ENCODE measurements at regions not wholly inside any gene's neighbourhood (a gene's known extent, or its start where the extent isn't known, plus 50 kb on each side); places are given as distances from the start of the nearest gene placed in this dataset.

- DNase-seq (ENCODE audit: low read depth): no peak
These were observed 758.5 kb upstream of the RBFOX1 start for GRCh38 chr16:6574146-6574545.

- DNase-seq (ENCODE audit: low read depth): no peak
These were observed 759.1 kb upstream of the RBFOX1 start for GRCh38 chr16:6573577-6573976.

GRCh38 chr16:6571044-6571443, 761.6 kb upstream of the RBFOX1 start:
- no peak for DNase-seq (ENCODE audit: low read depth)

- no peak for DNase-seq (ENCODE audit: low read depth)
These were observed 762.1 kb upstream of the RBFOX1 start for GRCh38 chr16:6570530-6570929.

- DNase-seq (ENCODE audit: low read depth): no peak
These were observed 769.7 kb upstream of the RBFOX1 start for GRCh38 chr16:6562986-6563385.

GRCh38 chr16:6560306-6561100, 772.1 kb upstream of the RBFOX1 start:
- no peak for DNase-seq (ENCODE audit: low read depth)

- no peak for DNase-seq (ENCODE audit: low read depth)
These were observed 774.0 kb upstream of the RBFOX1 start for GRCh38 chr16:6558661-6559060.

GRCh38 chr16:6558126-6558525, 774.5 kb upstream of the RBFOX1 start:
- DNase-seq (ENCODE audit: low read depth): no peak

- DNase-seq (ENCODE audit: low read depth): no peak
These were observed 775.2 kb upstream of the RBFOX1 start for GRCh38 chr16:6557353-6558023.

GRCh38 chr16:6549415-6549814, 783.2 kb upstream of the RBFOX1 start:
- DNase-seq (ENCODE audit: low read depth): no peak

- DNase-seq (ENCODE audit: low read depth): no peak
These were observed 784.1 kb upstream of the RBFOX1 start for GRCh38 chr16:6548507-6548906.

GRCh38 chr16:6547131-6547530, 785.5 kb upstream of the RBFOX1 start:
- DNase-seq (ENCODE audit: low read depth): no peak

GRCh38 chr16:6545329-6545728, 787.3 kb upstream of the RBFOX1 start:
- no peak for DNase-seq (ENCODE audit: low read depth)

- no peak for DNase-seq (ENCODE audit: low read depth)
These were observed 791.4 kb upstream of the RBFOX1 start for GRCh38 chr16:6541267-6541666.

- no peak for DNase-seq (ENCODE audit: low read depth)
These were observed 796.2 kb upstream of the RBFOX1 start for GRCh38 chr16:6536411-6536810.

- no peak for DNase-seq (ENCODE audit: low read depth)
These were observed 801.6 kb upstream of the RBFOX1 start for GRCh38 chr16:6531067-6531466.

- no peak for DNase-seq (ENCODE audit: low read depth)
These were observed 804.4 kb upstream of the RBFOX1 start for GRCh38 chr16:6528217-6528616.

GRCh38 chr16:6527646-6528045, 805.0 kb upstream of the RBFOX1 start:
- DNase-seq (ENCODE audit: low read depth): no peak

- DNase-seq (ENCODE audit: low read depth): no peak
These were observed 808.1 kb upstream of the RBFOX1 start for GRCh38 chr16:6524501-6524900.

GRCh38 chr16:6517020-6517720, 815.5 kb upstream of the RBFOX1 start:
- DNase-seq (ENCODE audit: low read depth): no peak

GRCh38 chr16:6512512-6512911, 820.1 kb upstream of the RBFOX1 start:
- DNase-seq (ENCODE audit: low read depth): no peak

GRCh38 chr16:6510261-6510660, 822.4 kb upstream of the RBFOX1 start:
- DNase-seq (ENCODE audit: low read depth): no peak

GRCh38 chr16:6499413-6499812, 833.2 kb upstream of the RBFOX1 start:
- no peak for DNase-seq (ENCODE audit: low read depth)

Measured in activated gamma-delta T cell treated with anti-CD3 and anti-CD28 coated beads, Interleukin-2, amount 50 U/mL, for 16 hours (primary cell).